ENCODE measurements at regions not wholly inside any gene's neighbourhood (a gene's known extent, or its start where the extent isn't known, plus 50 kb on each side); places are given as distances from the start of the nearest gene placed in this dataset.
"Not testable (repeated sequence)": the region's sequence is repeated elsewhere in the genome, so short reads cannot be mapped to it uniquely, and the experiment has no call there.

DNA sequence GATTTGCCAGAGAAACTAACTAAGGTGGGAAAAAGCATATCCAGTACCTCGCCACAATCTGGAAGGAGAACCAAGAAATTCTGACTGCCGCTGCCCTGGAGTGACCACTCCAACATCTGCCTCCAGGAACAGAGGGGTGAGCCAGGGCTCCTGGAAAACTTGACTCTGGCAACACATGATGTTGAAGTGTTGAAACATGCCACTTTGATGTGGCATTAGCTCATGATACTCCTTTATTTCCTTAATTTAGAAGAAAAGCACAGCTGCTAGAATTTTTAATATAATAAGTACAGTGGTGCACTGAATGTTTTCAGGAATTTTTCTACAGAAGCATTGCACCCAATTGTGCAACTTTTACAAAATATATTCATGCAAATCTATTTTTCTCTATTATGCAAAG lies 109.9 kb upstream of the BCL6 start:
- no peaks in the 10 kb centered on the region for H3K27me3 ChIP-seq
- H3K27ac ChIP-seq = no peak overlapping the region
- no peak overlapping the region for H3K9ac ChIP-seq
- peaks cover 28 to 48% (median 43%) of the 10 kb centered on the region in 11 experiments for H3K9me3 ChIP-seq (replicated peaks in 1 of 11)
- H3K36me3 ChIP-seq = peaks cover 0 to 7% (median 0%) of the 10 kb centered on the region in 11 experiments; a peak in 2 of 22 replicates
- no peak for TF ChIP-seq Cebpa-rat (IDR thresholded peaks at IDR 0.05)
- peaks cover 0 to 10% (median under 1%) of the 10 kb centered on the region in 10 experiments; a peak in 7 of 20 replicates for H3K4me1 ChIP-seq
- H3K4me2 ChIP-seq = no peak overlapping the region
- H3K4me3 ChIP-seq = no peak overlapping the region
- no peaks in the 10 kb centered on the region for H4K20me1 ChIP-seq

DNA sequence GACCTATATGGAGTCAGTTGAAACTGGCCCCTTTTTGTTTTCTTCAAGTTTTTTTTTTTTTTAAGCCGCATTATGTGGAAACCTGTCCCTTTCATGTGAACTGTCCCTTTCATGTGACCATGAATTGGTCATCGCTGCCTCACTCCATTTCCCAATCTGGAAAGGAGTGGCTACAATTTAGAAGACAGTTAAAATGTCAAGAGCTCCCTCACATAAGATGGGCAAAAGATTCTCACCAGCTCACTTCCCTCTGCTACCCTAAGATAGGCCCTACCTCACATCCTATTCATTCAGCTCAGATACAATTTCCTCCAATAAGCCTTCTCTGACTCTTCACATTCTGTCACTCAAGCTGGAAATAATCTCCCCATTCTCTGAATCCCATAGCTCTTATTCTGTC lies 111.3 kb upstream of the BCL6 start:
- H3K27ac ChIP-seq = no peak overlapping the region
- no peak overlapping the region for H3K4me3 ChIP-seq
- TF ChIP-seq Cebpa-rat (IDR thresholded peaks at IDR 0.05) = no peak
- peaks cover 37 to 47% (median 43%) of the 10 kb centered on the region in 11 experiments for H3K9me3 ChIP-seq (replicated peaks in 1 of 11)
- no peaks in the 10 kb centered on the region for H4K20me1 ChIP-seq
- no peak overlapping the region for H3K4me2 ChIP-seq
- H3K9ac ChIP-seq = no peak overlapping the region
- H3K27me3 ChIP-seq = no peaks in the 10 kb centered on the region
- H3K4me1 ChIP-seq = no peaks in the 10 kb centered on the region
- H3K36me3 ChIP-seq = peaks cover 0 to 7% (median 0%) of the 10 kb centered on the region in 11 experiments; a peak in 2 of 22 replicates

DNA sequence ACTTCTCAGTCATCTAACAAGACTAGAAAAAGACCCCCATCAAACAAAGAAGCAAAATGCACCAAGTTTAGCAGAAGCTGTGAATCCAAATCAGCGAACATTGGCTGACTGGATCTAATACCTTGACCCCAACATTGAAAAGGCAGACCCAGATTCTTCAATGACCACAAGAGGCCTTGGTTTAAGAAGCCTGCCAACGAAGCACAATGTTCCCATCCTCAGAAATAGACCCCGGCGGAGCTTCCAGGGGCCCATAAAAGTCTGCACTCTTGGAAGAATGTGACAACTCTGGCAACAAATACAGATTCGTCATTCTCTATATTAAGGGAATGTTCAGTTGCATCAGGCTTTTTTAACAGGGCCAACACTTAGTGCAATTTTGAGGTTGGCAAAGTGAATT lies 112.8 kb upstream of the BCL6 start:
- Histone ChIP-seq H3K36me3 (no peaks in the 10 kb centered on the region), H3K4me1 (no peaks in the 10 kb centered on the region), H3K9me3 (replicated peaks in 1 of 11) (peaks cover 26 to 43% (median 35%) of the 10 kb centered on the region in 11 experiments), H3K4me3 (no peak overlapping the region), H3K9ac (no peak overlapping the region), H4K20me1 (no peaks in the 10 kb centered on the region), H3K27me3 (no peaks in the 10 kb centered on the region), H3K4me2 (no peak overlapping the region), H3K27ac (no peak overlapping the region)
- no peak for TF ChIP-seq Cebpa-rat (IDR thresholded peaks at IDR 0.05)

DNA sequence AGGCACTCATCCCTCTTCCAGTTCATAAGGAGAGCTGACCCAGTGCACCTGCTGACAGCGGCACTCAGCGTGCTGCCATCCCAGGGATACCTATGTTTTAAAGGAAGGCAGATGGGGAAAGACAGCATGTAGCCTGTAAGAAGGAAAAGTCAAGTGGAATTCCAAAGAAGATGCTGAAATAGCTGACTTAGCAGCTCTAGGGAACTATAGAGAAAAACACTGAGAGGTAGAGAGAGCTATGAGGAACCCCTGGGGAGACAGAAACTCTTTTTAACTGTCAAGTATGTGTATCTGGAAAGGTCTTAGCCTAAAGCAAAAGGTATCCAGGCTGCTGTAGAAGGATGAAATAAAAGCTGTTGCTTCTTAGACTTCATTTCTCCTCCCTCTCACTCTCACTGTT lies 113.4 kb upstream of the BCL6 start:
- Histone ChIP-seq H3K4me1 (no peaks in the 10 kb centered on the region), H3K9ac (no peak overlapping the region)

DNA sequence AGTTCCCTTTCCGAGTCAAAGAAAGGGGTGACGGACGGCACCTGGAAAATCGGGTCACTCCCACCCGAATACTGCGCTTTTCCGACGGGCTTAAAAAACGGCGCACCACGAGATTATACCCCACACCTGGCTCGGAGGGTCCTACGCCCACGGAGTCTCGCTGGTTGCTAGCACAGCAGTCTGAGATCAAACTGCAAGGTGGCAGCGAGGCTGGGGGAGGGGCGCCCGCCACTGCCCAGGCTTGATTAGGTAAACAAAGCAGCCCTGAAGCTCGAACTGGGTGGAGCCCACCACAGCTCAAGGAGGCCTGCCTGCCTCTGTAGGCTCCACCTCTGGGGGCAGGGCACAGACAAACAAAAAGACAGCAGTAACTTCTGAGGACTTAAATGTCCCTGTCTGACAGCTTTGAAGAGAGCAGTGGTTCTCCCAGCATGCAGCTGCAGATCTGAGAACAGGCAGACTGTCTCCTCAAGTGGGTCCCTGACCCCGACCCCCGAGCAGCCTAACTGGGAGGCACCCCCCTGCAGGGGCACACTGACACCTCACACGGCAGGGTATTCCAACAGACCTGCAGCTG lies 117.5 kb upstream of the BCL6 start:
- not testable (repeated sequence) for H3K36me3 ChIP-seq, H4K20me1 ChIP-seq, H3K27me3 ChIP-seq, H3K27ac ChIP-seq, H3K4me3 ChIP-seq, H3K4me1 ChIP-seq, H3K4me2 ChIP-seq, H3K9ac ChIP-seq
- H3K9me3 ChIP-seq (replicated peaks in 1 of 11) = peaks cover 20 to 32% (median 25%) of the 10 kb centered on the region in 11 experiments

More for the DNA sequence above, 113.4 kb upstream of the BCL6 start:
- H3K9me3 ChIP-seq (replicated peaks in 1 of 11) = peaks cover 21 to 37% (median 30%) of the 10 kb centered on the region in 11 experiments
- H3K36me3 ChIP-seq = no peaks in the 10 kb centered on the region
- H3K4me3 ChIP-seq = no peak overlapping the region
- H3K27ac ChIP-seq = no peak overlapping the region
- H4K20me1 ChIP-seq = no peaks in the 10 kb centered on the region
- H3K4me2 ChIP-seq = no peak overlapping the region
- H3K27me3 ChIP-seq = no peaks in the 10 kb centered on the region
- TF ChIP-seq Cebpa-rat (IDR thresholded peaks at IDR 0.05) = no peak

DNA sequence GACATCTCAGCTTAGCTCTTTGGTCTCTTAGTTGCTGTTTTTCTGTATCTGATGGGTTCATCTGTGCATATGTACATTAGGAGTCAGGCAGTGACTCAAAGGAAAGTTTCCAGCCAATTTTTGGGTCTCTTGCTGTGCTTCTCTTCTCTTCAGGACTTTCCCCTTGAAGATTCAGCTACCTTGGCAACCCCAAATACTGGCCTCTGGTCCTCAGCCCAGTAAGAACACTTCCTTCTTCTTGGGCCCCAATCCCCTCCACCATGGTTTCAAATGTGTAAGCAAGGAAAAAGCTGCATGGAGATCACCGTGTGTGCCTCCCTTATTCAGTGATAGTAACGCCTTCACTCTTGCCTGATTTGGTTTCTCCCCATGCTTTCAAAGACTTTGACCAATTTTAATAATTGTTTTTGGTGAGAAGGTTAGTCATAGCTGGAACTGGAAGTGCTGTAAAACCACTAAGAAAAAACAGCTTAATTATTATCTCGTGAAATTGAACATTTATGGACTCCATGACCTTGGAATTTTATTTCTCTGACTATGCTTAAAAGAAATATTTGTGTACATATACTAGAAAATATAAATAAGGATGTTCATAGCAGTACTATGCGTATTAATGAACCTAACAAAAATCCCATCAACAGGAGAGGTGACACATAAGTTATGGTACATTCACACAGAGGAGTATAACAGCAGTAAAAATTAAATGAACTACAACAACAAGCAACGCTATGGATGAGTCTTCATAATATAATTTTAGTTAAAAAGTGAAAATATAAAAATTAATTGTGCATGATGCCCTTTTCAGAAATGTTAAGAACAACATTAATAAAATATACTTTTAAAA lies 125.3 kb upstream of the BCL6 start:
- Histone ChIP-seq H3K27ac (no peak overlapping the region), H3K9ac (no peak overlapping the region), H4K20me1 (no peaks in the 10 kb centered on the region), H3K4me3 (no peak overlapping the region), H3K4me2 (no peak overlapping the region), H3K4me1 (no peaks in the 10 kb centered on the region), H3K9me3 (replicated peaks in 1 of 11) (no peaks in the 10 kb centered on the region), H3K36me3 (no peaks in the 10 kb centered on the region), H3K27me3 (no peaks in the 10 kb centered on the region)
- no peak for TF ChIP-seq Cebpa-rat (IDR thresholded peaks at IDR 0.05)

DNA sequence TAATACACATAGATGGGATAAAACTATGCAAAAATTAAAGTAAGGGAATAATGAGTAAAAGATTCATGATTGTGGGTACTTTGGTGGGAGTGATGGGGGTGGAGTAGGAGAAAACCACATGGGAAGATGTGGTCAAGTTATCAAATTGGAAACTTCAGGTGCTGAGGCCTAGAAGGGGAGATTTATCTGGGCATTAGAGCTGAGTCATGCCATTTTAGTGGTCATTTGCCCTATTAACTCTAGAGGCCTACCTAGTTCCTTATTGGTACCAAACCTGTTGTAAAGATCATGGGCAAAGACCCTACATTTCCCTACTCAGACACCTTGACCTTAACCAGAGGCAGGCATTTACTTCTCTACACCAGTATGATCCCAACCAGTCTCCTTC lies 125.9 kb upstream of the BCL6 start:
- H3K9ac ChIP-seq = no peak overlapping the region

DNA sequence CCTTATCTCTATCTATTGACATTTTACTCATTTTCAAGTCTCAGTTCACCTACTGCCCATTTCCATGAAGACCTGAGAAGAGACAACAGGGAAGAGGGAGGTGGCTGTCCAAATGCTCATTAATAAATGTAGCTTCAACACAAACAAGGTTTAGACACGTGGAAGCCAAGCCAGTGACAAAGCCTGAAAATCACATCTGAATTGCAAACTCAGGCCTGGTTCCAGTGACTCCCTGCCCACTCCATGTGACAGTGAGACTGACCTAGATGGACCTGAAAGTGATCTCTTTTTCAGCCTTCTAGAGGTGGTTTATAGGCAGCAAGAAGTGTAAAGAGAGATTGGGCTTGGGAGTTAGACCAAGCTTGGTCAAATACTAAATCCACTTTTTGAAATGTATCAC lies 126.6 kb upstream of the BCL6 start:
- TF ChIP-seq Cebpa-rat (IDR thresholded peaks at IDR 0.05) = no peak
- no peaks in the 10 kb centered on the region for H3K9me3 ChIP-seq (replicated peaks in 1 of 11)
- no peak overlapping the region for H3K27ac ChIP-seq
- no peaks in the 10 kb centered on the region for H4K20me1 ChIP-seq
- H3K27me3 ChIP-seq = no peaks in the 10 kb centered on the region
- H3K4me1 ChIP-seq = no peaks in the 10 kb centered on the region
- no peak overlapping the region for H3K4me2 ChIP-seq
- H3K4me3 ChIP-seq = no peak overlapping the region
- no peak overlapping the region for H3K9ac ChIP-seq
- H3K36me3 ChIP-seq = no peaks in the 10 kb centered on the region

More for the DNA sequence above, 125.9 kb upstream of the BCL6 start:
- Histone ChIP-seq H3K4me1 (no peaks in the 10 kb centered on the region), H3K9me3 (replicated peaks in 1 of 11) (no peaks in the 10 kb centered on the region), H4K20me1 (no peaks in the 10 kb centered on the region), H3K4me3 (no peak overlapping the region), H3K27me3 (no peaks in the 10 kb centered on the region), H3K27ac (no peak overlapping the region), H3K36me3 (no peaks in the 10 kb centered on the region), H3K4me2 (no peak overlapping the region)
- no peak for TF ChIP-seq Cebpa-rat (IDR thresholded peaks at IDR 0.05)

DNA sequence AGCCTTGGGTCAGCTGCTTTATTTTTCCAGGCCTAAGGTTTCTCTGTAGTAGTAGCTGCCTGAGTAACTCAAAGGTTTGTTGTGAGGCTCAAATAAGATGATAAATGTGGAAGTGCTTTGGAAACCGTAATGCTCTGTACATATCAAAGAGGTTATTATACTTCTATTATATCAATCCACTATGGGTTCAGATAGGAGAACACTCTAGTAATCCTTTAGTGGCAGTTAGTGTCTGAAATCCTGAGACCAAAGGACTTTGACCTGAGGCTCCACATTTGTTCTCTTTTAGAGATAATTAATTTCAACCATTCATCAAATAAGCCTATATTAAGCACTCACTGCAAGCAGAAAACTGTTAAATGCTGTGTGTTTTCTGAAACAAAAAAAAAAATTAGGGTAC lies 128.6 kb upstream of the BCL6 start:
- no peak for TF ChIP-seq Cebpa-rat (IDR thresholded peaks at IDR 0.05)
- Histone ChIP-seq H3K9me3 (replicated peaks in 1 of 11) (no peaks in the 10 kb centered on the region), H3K27ac (no peak overlapping the region), H3K4me1 (peaks cover 0 to 6% (median 0%) of the 10 kb centered on the region in 10 experiments; a peak in 5 of 20 replicates), H3K36me3 (no peaks in the 10 kb centered on the region), H3K4me2 (no peak overlapping the region), H3K4me3 (no peak overlapping the region), H3K9ac (no peak overlapping the region), H3K27me3 (no peaks in the 10 kb centered on the region), H4K20me1 (no peaks in the 10 kb centered on the region)

DNA sequence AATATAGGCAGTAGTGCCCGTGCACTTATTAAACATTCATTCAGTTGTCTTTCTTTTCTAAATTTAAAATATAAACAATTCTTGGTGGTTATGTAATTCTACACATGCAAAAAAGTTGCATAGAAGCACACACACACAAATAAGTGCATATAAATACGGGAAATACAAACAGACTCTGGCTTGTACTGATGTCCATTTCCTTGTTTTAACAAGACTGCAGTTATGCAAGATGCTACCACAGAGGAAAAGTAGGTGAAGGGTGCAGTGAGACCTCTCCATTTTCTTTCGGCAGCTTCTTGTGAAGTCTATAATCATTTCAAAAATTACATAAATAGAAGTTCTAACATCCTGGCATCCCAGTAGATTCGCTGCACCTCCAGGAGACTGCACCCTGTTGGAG lies 130.6 kb upstream of the BCL6 start:
- no peak overlapping the region for H3K4me2 ChIP-seq
- TF ChIP-seq Cebpa-rat (IDR thresholded peaks at IDR 0.05) = no peak
- no peak overlapping the region for H3K9ac ChIP-seq
- peaks cover 0 to 11% (median 0%) of the 10 kb centered on the region in 10 experiments; a peak in 5 of 20 replicates for H3K4me1 ChIP-seq
- no peaks in the 10 kb centered on the region for H4K20me1 ChIP-seq
- no peaks in the 10 kb centered on the region for H3K9me3 ChIP-seq (replicated peaks in 1 of 11)
- no peaks in the 10 kb centered on the region for H3K36me3 ChIP-seq
- H3K27ac ChIP-seq = no peak overlapping the region
- H3K27me3 ChIP-seq = no peaks in the 10 kb centered on the region
- H3K4me3 ChIP-seq = no peak overlapping the region
